Stimulated activated CD4-positive, alpha-beta T cell treated with anti-CD3 and anti-CD28 coated beads, Interleukin-2, amount 100 ng/mL, for 4 hours (primary cell): ENCODE measurements at regions not wholly inside any gene's neighbourhood (a gene's known extent, or its start where the extent isn't known, plus 50 kb on each side); places are given as distances from the start of the nearest gene placed in this dataset.
"Not testable (repeated sequence)": the region's sequence is repeated elsewhere in the genome, so short reads cannot be mapped to it uniquely, and the experiment has no call there.

ENCODE experiments used
- DNase-seq: peaks from one replicate; pipeline ENCODE4 v3.0.0-alpha.2; 2020; ENCODE audit warnings: low read depth

- DNase-seq: no peak
Measured at GRCh38 chr15:81899730-81900129, 146.1 kb downstream of the MEX3B start.

- DNase-seq: no peak
Measured at GRCh38 chr15:81899024-81899423, 146.8 kb downstream of the MEX3B start.

GRCh38 chr15:81897057-81897677, 148.7 kb downstream of the MEX3B start:
- no peak for DNase-seq

- DNase-seq: no peak
Measured at GRCh38 chr15:81896356-81896755, 149.5 kb downstream of the MEX3B start.

- no peak for DNase-seq
Measured at GRCh38 chr15:81895723-81896122, 150.1 kb downstream of the MEX3B start.

- DNase-seq: no peak
Measured at GRCh38 chr15:81894061-81894460, 151.8 kb downstream of the MEX3B start.

GRCh38 chr15:81893182-81893835, 152.5 kb downstream of the MEX3B start:
- DNase-seq: no peak

GRCh38 chr15:81890496-81890895, 155.3 kb downstream of the MEX3B start:
- DNase-seq: no peak

GRCh38 chr15:81889485-81889881, 156.3 kb downstream of the MEX3B start:
- DNase-seq: no peak

- DNase-seq: no peak
Measured at GRCh38 chr15:81888748-81889484, 156.9 kb downstream of the MEX3B start.

- no peak for DNase-seq
Measured at GRCh38 chr15:81887912-81888311, 157.9 kb downstream of the MEX3B start.

GRCh38 chr15:81887188-81887587, 158.6 kb downstream of the MEX3B start:
- not testable (repeated sequence) for DNase-seq

- no peak for DNase-seq
Measured at GRCh38 chr15:81886591-81886990, 159.2 kb downstream of the MEX3B start.

GRCh38 chr15:81886080-81886479, 159.7 kb downstream of the MEX3B start:
- no peak for DNase-seq

GRCh38 chr15:81885135-81885534, 160.7 kb downstream of the MEX3B start:
- no peak for DNase-seq

GRCh38 chr15:81882504-81882903, 163.3 kb downstream of the MEX3B start:
- no peak for DNase-seq

- no peak for DNase-seq
Measured at GRCh38 chr15:81880833-81881232, 165.0 kb downstream of the MEX3B start.

- no peak for DNase-seq
Measured at GRCh38 chr15:81880314-81880713, 165.5 kb downstream of the MEX3B start.

GRCh38 chr15:81875717-81876116, 170.1 kb downstream of the MEX3B start:
- DNase-seq: not testable (repeated sequence)

- DNase-seq: not testable (repeated sequence)
Measured at GRCh38 chr15:81870746-81871106, 175.1 kb downstream of the MEX3B start.

GRCh38 chr15:81870062-81870745, 175.6 kb downstream of the MEX3B start:
- not testable (repeated sequence) for DNase-seq

- DNase-seq: no peak
Measured at GRCh38 chr15:81869161-81869954, 176.5 kb downstream of the MEX3B start.
